GM12864 (cell line): ENCODE measurements at regions not wholly inside any gene's neighbourhood (a gene's known extent, or its start where the extent isn't known, plus 50 kb on each side); places are given as distances from the start of the nearest gene placed in this dataset.

Source experiments
- DNase-seq: peaks from one replicate; pipeline ENCODE4 v3.0.0-alpha.2; 2011; ENCODE audit warnings: low read depth
- H3K4me3 ChIP-seq: 2 replicates; pipeline ENCODE4 v1.5.1; 2011; ENCODE audit warnings: mild to moderate bottlenecking, low read depth, low read length, control low read depth
- TF ChIP-seq, protein P1 (sequence below): IDR thresholded peaks from 2 replicates; pipeline ENCODE4 v1.5.1; 2011; ENCODE audit warnings: low read depth, mild to moderate bottlenecking, moderate library complexity, low read length, control low read depth, inconsistent platforms; ENCODE audit errors: missing control alignments

DNA sequence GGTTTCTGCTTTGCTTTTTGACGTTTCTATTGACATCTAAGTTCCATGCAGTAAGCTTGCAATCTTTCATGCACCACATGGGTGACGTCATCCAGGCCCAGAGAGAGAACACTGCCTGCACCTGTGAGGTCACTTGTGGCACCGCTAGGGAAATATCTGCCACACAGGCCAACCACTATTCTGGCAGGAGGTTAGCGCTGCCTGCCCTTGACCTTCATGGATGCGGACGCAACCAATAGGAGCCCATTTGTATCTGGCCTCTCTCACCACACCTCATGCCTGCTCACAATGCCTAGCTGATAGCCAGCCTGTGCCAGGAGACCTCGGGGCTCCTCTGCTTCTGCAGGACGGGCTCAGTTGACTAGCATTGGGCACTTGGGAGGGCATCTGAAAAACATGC lies 55.8 kb upstream of the PRR23E start:
- H3K4me3 ChIP-seq, result no peak overlapping the region
- TF ChIP-seq, protein P1, sequence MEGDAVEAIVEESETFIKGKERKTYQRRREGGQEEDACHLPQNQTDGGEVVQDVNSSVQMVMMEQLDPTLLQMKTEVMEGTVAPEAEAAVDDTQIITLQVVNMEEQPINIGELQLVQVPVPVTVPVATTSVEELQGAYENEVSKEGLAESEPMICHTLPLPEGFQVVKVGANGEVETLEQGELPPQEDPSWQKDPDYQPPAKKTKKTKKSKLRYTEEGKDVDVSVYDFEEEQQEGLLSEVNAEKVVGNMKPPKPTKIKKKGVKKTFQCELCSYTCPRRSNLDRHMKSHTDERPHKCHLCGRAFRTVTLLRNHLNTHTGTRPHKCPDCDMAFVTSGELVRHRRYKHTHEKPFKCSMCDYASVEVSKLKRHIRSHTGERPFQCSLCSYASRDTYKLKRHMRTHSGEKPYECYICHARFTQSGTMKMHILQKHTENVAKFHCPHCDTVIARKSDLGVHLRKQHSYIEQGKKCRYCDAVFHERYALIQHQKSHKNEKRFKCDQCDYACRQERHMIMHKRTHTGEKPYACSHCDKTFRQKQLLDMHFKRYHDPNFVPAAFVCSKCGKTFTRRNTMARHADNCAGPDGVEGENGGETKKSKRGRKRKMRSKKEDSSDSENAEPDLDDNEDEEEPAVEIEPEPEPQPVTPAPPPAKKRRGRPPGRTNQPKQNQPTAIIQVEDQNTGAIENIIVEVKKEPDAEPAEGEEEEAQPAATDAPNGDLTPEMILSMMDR, result no peak
- no peak for DNase-seq

DNA sequence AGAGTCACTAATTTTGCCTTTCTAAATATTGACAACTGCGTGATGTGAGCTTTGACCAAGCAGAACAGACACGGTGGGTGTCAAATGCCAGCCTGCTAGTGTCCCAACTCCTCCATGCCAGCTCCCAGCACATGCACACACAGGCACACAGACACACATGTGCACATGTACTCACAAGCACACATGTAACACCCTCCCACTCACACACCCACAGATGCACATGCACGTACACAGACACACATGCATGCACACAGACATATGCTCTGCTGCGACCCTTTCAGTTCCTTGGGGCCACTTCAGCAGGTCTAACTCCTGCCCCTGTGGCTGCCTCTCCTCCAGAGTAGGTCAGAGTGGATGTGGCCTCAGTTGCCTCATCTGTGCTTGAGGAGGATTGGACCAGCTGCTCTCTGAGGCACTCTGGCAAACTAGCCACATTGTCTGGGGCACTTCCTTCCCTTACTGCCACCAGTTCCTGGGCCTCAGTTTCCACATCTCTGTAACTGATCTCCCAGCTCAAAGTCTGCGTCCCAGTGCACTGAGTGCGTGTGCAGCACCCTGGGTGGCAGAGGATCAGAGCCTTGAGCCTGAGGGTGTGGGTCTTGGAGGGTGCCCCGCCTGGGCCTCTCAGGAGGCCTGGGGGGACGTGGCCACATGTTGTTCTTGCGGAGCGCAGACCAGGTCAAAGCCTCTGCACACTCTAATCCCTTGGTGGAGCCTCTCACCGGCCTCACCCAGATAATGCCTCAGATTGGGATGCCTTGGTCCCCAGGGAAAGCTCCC lies 55.0 kb upstream of the PRR23E start:
- TF ChIP-seq, protein P1, result no peak
- H3K4me3 ChIP-seq, result no peak overlapping the region
- DNase-seq, result no peak

DNA sequence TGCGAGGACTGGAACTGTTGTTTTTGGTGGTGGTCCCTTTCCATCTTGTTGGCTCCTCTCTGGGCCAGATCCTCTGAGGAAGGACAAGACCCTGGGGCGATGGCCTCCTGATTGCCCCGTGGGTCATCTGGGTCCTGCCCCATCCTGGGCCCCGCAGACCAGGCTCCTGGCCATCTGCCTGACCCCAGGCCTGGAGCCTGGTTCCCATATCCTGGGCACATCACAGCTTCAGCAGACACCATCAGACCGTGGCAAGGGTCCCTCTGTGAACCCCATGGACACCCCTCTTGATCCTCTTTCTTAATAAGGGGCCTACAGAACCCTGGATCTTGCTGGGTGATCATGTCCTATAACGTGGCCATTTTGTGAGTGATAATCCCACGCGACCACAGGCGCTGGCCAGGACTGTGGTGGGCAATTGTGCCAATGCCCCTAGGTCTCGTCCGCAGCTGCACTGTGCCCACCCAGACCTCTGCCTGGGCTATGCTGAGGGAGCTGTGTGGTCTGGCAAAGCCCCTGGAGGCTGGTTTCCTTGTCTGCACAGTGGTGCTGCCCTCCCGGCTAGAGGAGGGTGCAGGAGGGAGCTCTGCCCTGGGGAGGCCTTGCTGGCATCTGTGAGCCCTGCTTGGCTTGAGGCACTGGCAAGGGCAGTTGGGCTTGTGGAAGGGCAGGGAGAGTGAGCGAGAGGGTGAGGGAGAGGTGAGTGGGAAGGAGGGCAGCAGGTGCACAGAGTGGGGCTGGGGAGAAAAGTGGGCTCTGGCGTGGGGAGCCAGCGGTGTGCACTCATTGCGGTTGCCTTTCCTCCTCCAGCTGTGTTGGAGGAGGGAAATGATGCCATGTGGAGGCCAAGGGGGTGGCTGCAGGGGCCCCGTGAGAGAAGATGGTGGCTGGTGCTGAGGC lies 53.1 kb upstream of the PRR23E start:
- H3K4me3 ChIP-seq, result no peak overlapping the region
- DNase-seq, result no peak
- TF ChIP-seq, protein P1, result no peak

DNA sequence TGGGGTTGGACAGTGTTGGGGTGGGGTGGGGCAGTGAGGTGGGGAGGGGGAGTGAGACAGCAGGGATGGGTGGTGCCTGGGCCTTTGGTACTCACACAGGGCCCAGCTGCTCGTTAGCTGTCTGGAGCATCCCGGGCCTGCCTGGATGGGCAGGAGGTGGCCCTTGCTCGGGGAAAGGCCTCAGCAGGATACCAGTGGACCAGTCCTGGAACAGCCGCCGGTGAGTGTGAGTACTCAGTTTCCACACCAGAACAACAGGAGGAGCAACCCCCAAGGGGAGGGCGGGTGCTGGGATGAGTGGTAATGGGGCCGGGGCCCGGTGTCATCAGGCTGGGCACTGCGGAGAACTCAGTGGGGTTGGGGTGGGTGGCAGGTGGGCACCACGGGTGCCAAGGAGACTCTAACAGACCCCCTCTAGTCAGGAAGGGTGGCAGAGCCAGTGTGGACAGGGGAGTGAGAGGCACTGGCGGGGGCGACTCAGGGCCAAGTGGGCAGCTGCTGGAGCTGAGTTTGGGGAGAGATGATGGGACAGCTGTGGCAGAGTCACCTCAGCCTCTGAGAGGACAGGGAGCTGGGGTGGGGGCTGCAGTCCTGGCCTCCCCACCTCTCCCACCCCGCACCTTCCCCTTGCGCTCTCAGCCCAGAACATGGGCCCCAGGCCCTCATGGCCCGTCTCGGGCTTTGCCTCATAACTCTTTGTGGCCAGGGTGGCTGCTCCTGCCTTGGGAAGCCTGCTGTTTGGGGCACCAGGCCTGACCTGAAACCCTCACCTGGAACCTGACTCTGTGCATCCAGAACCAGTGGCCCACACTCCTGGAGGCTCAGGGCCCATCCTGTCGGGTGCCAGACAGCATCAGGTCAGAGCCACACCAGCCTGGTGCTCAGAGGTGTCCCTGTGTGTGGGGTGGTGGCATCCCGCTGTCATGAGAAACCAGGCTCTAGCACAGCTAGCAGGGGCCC lies 52.1 kb upstream of the PRR23E start:
- TF ChIP-seq, protein P1, result no peak
- DNase-seq, result no peak

DNA sequence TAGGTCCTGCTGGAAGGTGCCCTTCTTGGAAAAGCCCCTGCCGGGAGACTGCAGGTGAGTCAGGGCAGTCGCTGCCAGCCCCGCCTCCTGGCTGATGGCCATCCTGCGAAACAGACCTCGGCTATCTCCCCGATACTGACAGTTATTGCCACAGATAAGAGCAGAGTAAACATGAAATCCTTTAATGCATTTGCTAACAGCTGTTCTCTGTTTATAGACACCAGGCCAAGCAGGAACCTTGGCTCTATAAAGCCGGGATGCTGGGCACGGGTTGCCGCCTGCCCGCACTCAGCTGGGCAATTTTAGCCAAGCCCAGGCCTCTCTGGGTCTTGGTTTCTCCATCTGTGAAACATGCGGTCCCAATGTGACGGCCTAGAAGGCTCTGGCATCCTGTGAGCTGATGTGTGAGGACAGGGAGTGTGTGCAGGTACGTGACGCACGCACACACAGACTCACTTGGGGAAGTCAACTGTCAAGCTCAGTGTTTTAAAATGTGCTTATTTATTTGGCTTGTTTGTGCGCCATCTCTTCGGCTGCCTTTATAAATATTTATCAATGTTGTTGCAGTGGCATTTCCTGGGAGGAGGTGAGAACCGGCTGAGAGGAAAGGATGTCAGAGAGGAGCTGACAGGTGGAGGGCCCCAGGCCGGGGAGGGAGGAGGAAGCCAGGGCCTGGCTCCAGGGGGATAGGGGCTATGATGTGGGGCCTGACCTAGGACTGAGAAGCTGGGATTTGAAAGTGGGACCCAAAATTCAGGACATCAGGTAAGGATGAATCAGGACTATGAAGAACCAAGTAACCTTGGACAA lies 50.8 kb upstream of the PRR23E start:
- no peak for DNase-seq
- no peak overlapping the region for H3K4me3 ChIP-seq
- TF ChIP-seq, protein P1, result no peak

More for the DNA sequence above, 52.1 kb upstream of the PRR23E start:
- no peak overlapping the region for H3K4me3 ChIP-seq
